Testis (tissue), 2 donors: ENCODE measurements at regions not wholly inside any gene's neighbourhood (a gene's known extent, or its start where the extent isn't known, plus 50 kb on each side); places are given as distances from the start of the nearest gene placed in this dataset.

ENCODE experiments used
- POLR2A ChIP-seq: fragments of 450-650 bp; IDR thresholded peaks from one replicate; pipeline ENCODE4 v1.6.1; 2017; ENCODE audit warnings: antibody characterized with exemption, mild to moderate bottlenecking, moderate library complexity
- TF ChIP-seq, protein P1 (sequence below), 3 experiments: fragments of 450-650 bp in 2 of 3; fragments of 200-600 bp in 1 of 3; sonication (generic) in 1 of 3; IDR thresholded peaks; one replicate each; pipeline ENCODE4 v1.5.1; 2016 to 2019; ENCODE audit warnings: antibody characterized with exemption in 3 of 3, mild to moderate bottlenecking in 2 of 3, moderate library complexity in 1 of 3

DNA sequence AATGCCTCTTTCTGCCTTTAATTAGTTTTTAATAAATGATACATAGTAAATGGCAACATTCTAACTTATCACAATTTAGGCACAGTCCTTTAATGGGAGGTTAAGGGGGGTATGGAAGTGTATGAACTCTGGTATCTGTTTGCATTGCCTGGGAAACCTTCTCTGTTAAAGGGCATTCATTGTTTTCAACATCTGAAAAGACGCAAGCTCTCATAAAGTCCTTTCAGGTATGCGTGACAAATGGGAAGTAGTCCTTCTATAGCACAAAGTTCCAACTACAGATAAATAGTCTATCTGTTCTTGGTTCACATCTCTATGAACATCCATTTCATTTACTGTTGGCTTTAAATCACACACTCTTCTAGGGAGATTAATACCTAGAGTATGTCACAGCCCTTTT, 298.0 kb upstream of the PMFBP1 start:
- TF ChIP-seq, protein P1, sequence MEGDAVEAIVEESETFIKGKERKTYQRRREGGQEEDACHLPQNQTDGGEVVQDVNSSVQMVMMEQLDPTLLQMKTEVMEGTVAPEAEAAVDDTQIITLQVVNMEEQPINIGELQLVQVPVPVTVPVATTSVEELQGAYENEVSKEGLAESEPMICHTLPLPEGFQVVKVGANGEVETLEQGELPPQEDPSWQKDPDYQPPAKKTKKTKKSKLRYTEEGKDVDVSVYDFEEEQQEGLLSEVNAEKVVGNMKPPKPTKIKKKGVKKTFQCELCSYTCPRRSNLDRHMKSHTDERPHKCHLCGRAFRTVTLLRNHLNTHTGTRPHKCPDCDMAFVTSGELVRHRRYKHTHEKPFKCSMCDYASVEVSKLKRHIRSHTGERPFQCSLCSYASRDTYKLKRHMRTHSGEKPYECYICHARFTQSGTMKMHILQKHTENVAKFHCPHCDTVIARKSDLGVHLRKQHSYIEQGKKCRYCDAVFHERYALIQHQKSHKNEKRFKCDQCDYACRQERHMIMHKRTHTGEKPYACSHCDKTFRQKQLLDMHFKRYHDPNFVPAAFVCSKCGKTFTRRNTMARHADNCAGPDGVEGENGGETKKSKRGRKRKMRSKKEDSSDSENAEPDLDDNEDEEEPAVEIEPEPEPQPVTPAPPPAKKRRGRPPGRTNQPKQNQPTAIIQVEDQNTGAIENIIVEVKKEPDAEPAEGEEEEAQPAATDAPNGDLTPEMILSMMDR (IDR thresholded peaks at IDR 0.05), result no peak
- TF ChIP-seq POLR2A, result no peak
